Small intestine (tissue), 7 donors: ENCODE measurements at regions not wholly inside any gene's neighbourhood (a gene's known extent, or its start where the extent isn't known, plus 50 kb on each side); places are given as distances from the start of the nearest gene placed in this dataset.

Experiments
- DNase-seq, 2 donors: peaks; one replicate each; pipeline versions ENCODE4 v3.0.0 to v3.0.0-alpha.2; 2013
- FAIRE-seq: peaks from 2 replicates; lab custom pipeline; 2012; peaks lifted over from hg19 to GRCh38; lab: Jason Lieb, UNC
- H3K27ac ChIP-seq, 3 donors: one replicate each; pipeline ENCODE4 v1.5.1; 2013; ENCODE audit warnings: low read length in 2 of 3, mild to moderate bottlenecking in 2 of 3, control low read depth in 1 of 3, inconsistent platforms in 1 of 3, low read depth in 1 of 3, moderate library complexity in 1 of 3
- H3K27me3 ChIP-seq, 3 donors: one replicate each; pipeline ENCODE4 v1.6.1; 2013; ENCODE audit warnings: low read length in 3 of 3, inconsistent platforms in 1 of 3; ENCODE audit not compliant: control insufficient read depth in 3 of 3, insufficient read depth in 3 of 3
- H3K36me3 ChIP-seq, 3 donors: one replicate each; pipeline ENCODE4 v1.6.1; 2013; ENCODE audit warnings: low read length in 3 of 3, inconsistent platforms in 1 of 3, low read depth in 1 of 3, mild to moderate bottlenecking in 1 of 3, moderate library complexity in 1 of 3; ENCODE audit not compliant: control insufficient read depth in 3 of 3, insufficient read depth in 2 of 3
- H3K4me1 ChIP-seq, 3 donors: one replicate each; pipeline ENCODE4 v1.6.1; 2013; ENCODE audit warnings: low read length in 2 of 3, inconsistent platforms in 1 of 3, low read depth in 1 of 3, mild to moderate bottlenecking in 1 of 3, moderate library complexity in 1 of 3; ENCODE audit not compliant: control insufficient read depth in 3 of 3, insufficient read depth in 2 of 3
- H3K4me3 ChIP-seq, 3 donors: one replicate each; pipeline ENCODE4 v1.5.1; 2013; ENCODE audit warnings: low read length in 3 of 3, control low read depth in 1 of 3, inconsistent platforms in 1 of 3, low read depth in 1 of 3, mild to moderate bottlenecking in 1 of 3, moderate library complexity in 1 of 3
- H3K9me3 ChIP-seq, 2 donors: one replicate each; pipeline ENCODE4 v1.6.1; 2013; ENCODE audit warnings: low read depth in 1 of 2, low read length in 1 of 2; ENCODE audit not compliant: control insufficient read depth in 2 of 2, insufficient read depth in 1 of 2
- WGBS, 3 donors: extraction: QIAGEN DNeasy Blood & Tissue Kit; methylation state at CpG; one replicate each; pipeline ENCODE4 v1.1.7; 2013; 5-methylcytosine and 5-hydroxymethylcytosine counted together
- donor health status: healthy with polysubstance abuse.
- donor health status: control.
- donor health status: control.
- donor health status: Bipolar disorder and iron deficiency.
- donor health status: healthy.

DNA sequence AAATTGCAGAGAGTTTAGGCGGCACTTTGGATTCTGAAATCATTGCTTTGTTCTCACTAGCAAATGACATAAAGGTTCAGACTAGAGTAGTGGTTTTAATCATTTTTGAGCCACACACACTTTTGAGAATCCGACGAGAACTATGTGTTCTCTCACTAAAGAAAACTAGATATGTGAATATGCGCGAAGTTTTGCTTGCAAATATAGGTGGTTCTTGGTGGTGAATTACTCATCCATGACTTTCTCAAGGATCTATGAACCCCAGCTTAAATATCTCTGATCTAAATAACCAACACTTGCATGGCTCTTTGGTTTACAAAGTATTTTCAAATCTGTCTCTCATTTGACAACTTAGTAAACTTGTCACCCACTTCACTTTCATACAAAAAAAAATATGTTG, 54.8 kb downstream of the NOG start:
- no peaks in the 10 kb centered on the region for H3K9me3 ChIP-seq
- FAIRE-seq, result no peak
- no peak for DNase-seq
- H3K36me3 ChIP-seq, result no peaks in the 10 kb centered on the region
- no peak overlapping the region for H3K27ac ChIP-seq
- no peaks in the 10 kb centered on the region for H3K4me1 ChIP-seq
- no peak overlapping the region for H3K4me3 ChIP-seq
- 86 to 90% (median 86%) methylated on average over 5 of the region's 5 CpGs for WGBS, 3 donors
- H3K27me3 ChIP-seq, result no peaks in the 10 kb centered on the region

DNA sequence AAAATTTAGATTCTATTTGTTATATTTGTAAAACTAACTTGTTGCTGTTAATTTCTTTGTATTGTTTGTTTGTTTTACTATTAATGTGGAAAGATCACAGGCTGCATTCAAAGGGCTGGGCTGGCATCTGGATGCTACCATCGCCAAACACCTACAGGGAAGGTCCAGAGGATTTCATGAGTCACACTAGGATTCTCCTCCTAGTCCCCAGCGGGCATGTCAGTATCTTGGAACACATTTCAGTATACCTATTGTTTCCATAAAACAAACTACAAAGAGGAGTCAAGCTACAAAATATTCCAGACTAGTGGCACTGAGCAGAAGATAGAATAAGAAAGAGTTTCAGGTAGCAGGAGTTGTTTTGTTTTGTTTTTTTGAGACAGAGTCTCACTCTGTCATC, 55.3 kb downstream of the NOG start:
- no peak overlapping the region for H3K4me3 ChIP-seq
- H3K4me1 ChIP-seq, result no peaks in the 10 kb centered on the region
- no peak for FAIRE-seq
- H3K36me3 ChIP-seq, result no peaks in the 10 kb centered on the region
- no peaks in the 10 kb centered on the region for H3K9me3 ChIP-seq
- no peaks in the 10 kb centered on the region for H3K27me3 ChIP-seq
- DNase-seq, result no peak
- WGBS, 3 donors, result 41 to 72% (median 47%) methylated on average over 2 of the region's 2 CpGs
- no peak overlapping the region for H3K27ac ChIP-seq

DNA sequence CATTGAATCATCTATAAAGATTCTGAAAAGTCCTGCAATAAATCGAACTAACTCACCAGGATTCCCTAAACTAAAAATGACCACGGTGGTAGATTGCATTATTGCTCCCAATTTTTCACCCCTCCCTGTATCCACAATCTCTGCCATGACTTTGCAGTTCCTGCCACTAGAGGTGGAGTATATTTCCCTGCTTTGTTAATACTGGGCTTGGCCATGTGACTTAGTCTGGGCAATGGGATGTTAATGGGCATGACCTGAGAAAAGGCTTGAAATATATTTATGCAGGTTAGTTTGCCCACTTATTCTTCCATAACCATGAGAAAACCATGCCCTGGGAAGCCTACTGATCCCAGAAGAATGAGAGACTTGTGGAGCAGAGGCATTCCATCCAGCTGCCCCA, 59.1 kb downstream of the NOG start:
- peaks cover 0 to 4% (median 0%) of the 10 kb centered on the region in 3 donors for H3K27me3 ChIP-seq
- peaks cover 0 to 5% of the 10 kb centered on the region in 2 donors for H3K9me3 ChIP-seq
- DNase-seq, result no peak
- no peak overlapping the region for H3K4me3 ChIP-seq
- no peaks in the 10 kb centered on the region for H3K36me3 ChIP-seq
- no peak overlapping the region for H3K27ac ChIP-seq
- H3K4me1 ChIP-seq, result no peaks in the 10 kb centered on the region
- WGBS, 3 donors, result 26 to 32% (median 30%) methylated on average over 2 of the region's 2 CpGs
- no peak for FAIRE-seq

- Histone ChIP-seq H3K36me3 (no peaks in the 10 kb centered on the region), H3K27ac (no peak overlapping the region), H3K4me1 (no peaks in the 10 kb centered on the region), H3K9me3 (peaks cover 0 to 5% of the 10 kb centered on the region in 2 donors), H3K4me3 (no peak overlapping the region), H3K27me3 (peaks cover 0 to 4% (median 0%) of the 10 kb centered on the region in 3 donors)
- FAIRE-seq (no peak), DNase-seq (peak; percentile 11 to 21)
- WGBS, 3 donors, result 17 to 36% (median 28%) methylated on average over 3 of the region's 3 CpGs
These were observed 60.4 kb downstream of the NOG start for GRCh38 chr17:56653877-56654276.

DNA sequence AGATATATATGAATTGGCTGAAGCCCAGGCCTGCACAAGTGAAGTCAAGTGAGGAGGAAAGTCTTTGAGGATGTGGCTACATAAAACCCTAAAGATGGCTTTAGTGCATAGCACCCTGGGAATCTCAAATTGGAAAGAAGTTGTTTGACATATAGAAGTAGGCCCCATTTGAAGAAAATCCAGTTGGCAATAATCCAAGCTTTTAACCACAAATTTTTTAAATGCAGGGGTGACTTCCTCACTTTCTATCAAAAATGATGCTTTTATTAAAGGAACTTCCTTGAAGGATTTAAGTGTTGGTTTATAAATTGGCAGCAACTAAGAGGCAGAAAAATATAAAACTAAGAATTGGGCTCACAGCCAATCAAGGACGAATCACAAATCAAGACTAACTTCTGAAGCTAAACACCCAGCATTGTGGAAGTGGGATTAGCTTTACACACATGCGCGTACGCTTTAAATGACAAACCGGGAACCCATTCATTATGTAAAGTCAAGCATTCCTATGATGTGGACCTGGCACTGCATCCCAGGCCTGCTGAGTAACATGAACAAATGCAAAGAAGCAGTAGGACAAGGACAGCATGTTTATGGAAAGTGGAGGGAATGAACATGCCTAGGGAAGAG, 63.3 kb downstream of the NOG start:
- DNase-seq, result no peak
- no peak for FAIRE-seq
- H3K27ac ChIP-seq, result no peak overlapping the region
- 56 to 81% (median 72%) methylated on average over 5 of the region's 5 CpGs for WGBS, 3 donors
- no peaks in the 10 kb centered on the region for H3K4me1 ChIP-seq
- peaks cover 0 to 5% of the 10 kb centered on the region in 2 donors for H3K9me3 ChIP-seq
- H3K36me3 ChIP-seq, result no peaks in the 10 kb centered on the region
- no peak overlapping the region for H3K4me3 ChIP-seq
- H3K27me3 ChIP-seq, result peaks cover 0 to 6% (median 0%) of the 10 kb centered on the region in 3 donors

DNA sequence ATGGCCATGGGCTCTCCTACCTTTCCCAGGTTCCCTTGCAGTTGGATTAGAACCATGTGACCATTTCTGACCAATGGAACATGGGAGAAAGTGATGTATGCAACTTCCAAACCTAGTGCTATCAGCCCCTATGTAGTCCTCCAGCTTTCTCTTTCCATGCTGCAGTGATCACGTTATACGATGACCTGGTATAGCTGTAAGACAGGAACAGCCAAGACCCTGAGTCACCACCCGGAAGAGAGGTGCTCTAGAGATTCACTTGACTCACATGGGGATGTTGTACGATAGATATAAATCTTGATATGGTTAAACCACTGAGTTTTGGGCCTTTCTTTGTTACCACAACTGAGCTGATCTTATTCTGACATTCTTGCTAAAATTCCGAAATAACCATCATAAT, 65.1 kb downstream of the NOG start:
- no peak for DNase-seq
- no peak for FAIRE-seq

DNA sequence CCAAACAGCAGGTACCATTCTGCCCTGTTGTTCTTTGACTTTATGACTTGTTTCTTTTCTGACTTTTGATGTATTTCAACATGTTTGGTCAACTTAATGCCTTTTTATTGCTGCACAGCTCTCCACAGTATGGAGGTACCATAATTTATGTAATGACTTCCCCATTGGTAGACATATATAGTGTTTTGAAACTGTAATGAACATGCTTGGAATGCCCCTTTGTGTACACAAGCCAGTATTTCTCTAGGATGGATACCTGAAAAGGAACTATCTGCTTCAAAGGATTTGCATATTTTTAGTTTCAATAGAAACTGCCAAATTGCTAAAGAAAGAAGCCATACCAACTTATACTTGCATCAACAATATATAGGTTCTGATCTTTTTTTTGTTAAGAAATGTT, 66.1 kb downstream of the NOG start:
- no peaks in the 10 kb centered on the region for H3K36me3 ChIP-seq
- peaks cover 0 to 6% (median 0%) of the 10 kb centered on the region in 3 donors for H3K27me3 ChIP-seq
- H3K27ac ChIP-seq, result no peak overlapping the region
- H3K4me3 ChIP-seq, result no peak overlapping the region
- no peaks in the 10 kb centered on the region for H3K4me1 ChIP-seq
- peaks cover 0 to 5% of the 10 kb centered on the region in 2 donors for H3K9me3 ChIP-seq
- DNase-seq (no peak), FAIRE-seq (no peak)

More for the DNA sequence above, 65.1 kb downstream of the NOG start:
- H3K36me3 ChIP-seq, result no peaks in the 10 kb centered on the region
- 93 to 96% (median 93%) methylated on average over 5 of the region's 5 CpGs for WGBS, 3 donors
- H3K4me1 ChIP-seq, result no peaks in the 10 kb centered on the region
- peaks cover 0 to 5% of the 10 kb centered on the region in 2 donors for H3K9me3 ChIP-seq
- no peak overlapping the region for H3K4me3 ChIP-seq
- H3K27ac ChIP-seq, result no peak overlapping the region
- peaks cover 0 to 6% (median 0%) of the 10 kb centered on the region in 3 donors for H3K27me3 ChIP-seq

DNA sequence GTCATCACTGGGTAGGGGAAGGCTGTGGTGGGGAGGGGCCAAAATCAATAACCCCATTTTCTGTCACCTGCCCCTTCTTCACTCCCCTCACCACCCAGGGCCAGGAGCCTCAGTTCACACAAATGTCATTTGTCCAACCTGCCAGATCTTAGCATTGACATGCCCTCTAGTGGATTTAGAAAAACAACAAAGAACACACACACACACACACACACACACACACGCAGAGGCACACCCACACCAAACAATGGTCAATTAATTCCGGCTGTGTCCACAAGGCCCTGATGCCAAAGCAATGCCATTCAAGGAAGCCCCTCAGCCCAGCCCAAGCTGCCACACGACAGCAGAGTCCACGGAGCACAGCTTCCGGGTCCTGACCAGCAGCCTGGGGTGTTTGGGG, 68.4 kb downstream of the NOG start:
- no peak for DNase-seq
- H3K4me3 ChIP-seq, result no peak overlapping the region
- H3K27me3 ChIP-seq, result peaks cover 0 to 9% (median 0%) of the 10 kb centered on the region in 3 donors
- H3K36me3 ChIP-seq, result no peaks in the 10 kb centered on the region
- FAIRE-seq, result no peak
- no peaks in the 10 kb centered on the region for H3K9me3 ChIP-seq
- no peaks in the 10 kb centered on the region for H3K4me1 ChIP-seq
- no peak overlapping the region for H3K27ac ChIP-seq
- WGBS, 3 donors, result 59 to 67% (median 65%) methylated on average over 5 of the region's 5 CpGs

- FAIRE-seq, result no peak
- H3K9me3 ChIP-seq, result no peaks in the 10 kb centered on the region
- H3K36me3 ChIP-seq, result no peaks in the 10 kb centered on the region
- no peak overlapping the region for H3K27ac ChIP-seq
- no peaks in the 10 kb centered on the region for H3K4me1 ChIP-seq
- H3K27me3 ChIP-seq, result peaks cover 0 to 9% (median 0%) of the 10 kb centered on the region in 3 donors
- no peak overlapping the region for H3K4me3 ChIP-seq
- DNase-seq, result no peak
- WGBS, 3 donors, result 46 to 64% (median 52%) methylated on average over 6 of the region's 6 CpGs
These were observed 72.4 kb downstream of the NOG start for GRCh38 chr17:56665864-56666263.
